H1 (cell line): ENCODE measurements at regions not wholly inside any gene's neighbourhood (a gene's known extent, or its start where the extent isn't known, plus 50 kb on each side); places are given as distances from the start of the nearest gene placed in this dataset.
A peak's percentile ranks its signal among the peaks of the same experiment; 100 is the strongest.

Experiments
- CTCF ChIA-PET: fragments of 300-600 bp; sonication (Branson Sonifier 250); formaldehyde crosslinking; loops from one replicate; lab custom pipeline; 2021; ENCODE audit not compliant: partially characterized antibody; lab: Charles Lee
- POLR2A ChIA-PET: fragments of 300-600 bp; sonication (Branson Sonifier 250); formaldehyde crosslinking; loops from one replicate; lab custom pipeline; 2021; ENCODE audit warnings: inconsistent platforms; ENCODE audit not compliant: partially characterized antibody; lab: Charles Lee
- DNase-seq, 2 experiments: peaks; one replicate each; pipeline versions ENCODE4 v3.0.0 to v3.0.0-alpha.2; 2010 to 2022; ENCODE audit warnings: low spot score in 2 of 2, low read depth in 1 of 2, mixed read lengths in 1 of 2
- FAIRE-seq: peaks from 2 replicates; lab custom pipeline; 2011; peaks lifted over from hg19 to GRCh38; lab: Jason Lieb, UNC
- H2AFZ ChIP-seq: 2 replicates; pipeline ENCODE4 v1.8.1; 2012; ENCODE audit warnings: low read length, inconsistent platforms
- H2AK5ac ChIP-seq: 2 replicates; pipeline ENCODE4 v1.6.1; 2013; ENCODE audit warnings: low read depth, low read length
- H2BK120ac ChIP-seq: replicated peaks from 2 replicates; pipeline ENCODE3; 2013; ENCODE audit warnings: low read depth, low read length, inconsistent platforms
- H2BK12ac ChIP-seq: 2 replicates; pipeline ENCODE4 v1.6.1; 2013; ENCODE audit warnings: low read depth, low read length
- H2BK15ac ChIP-seq: 2 replicates; pipeline ENCODE4 v1.6.1; 2013; ENCODE audit warnings: low read length
- H2BK20ac ChIP-seq: 2 replicates; pipeline ENCODE4 v1.6.1; 2013; ENCODE audit warnings: low read length
- H2BK5ac ChIP-seq: 2 replicates; pipeline ENCODE4 v1.6.1; 2013; ENCODE audit warnings: low read depth, low read length
- H3K14ac ChIP-seq: 2 replicates; pipeline ENCODE4 v1.6.1; 2013; ENCODE audit warnings: inconsistent platforms; ENCODE audit not compliant: insufficient read length
- H3K18ac ChIP-seq: 2 replicates; pipeline ENCODE4 v1.6.1; 2013; ENCODE audit warnings: low read length; ENCODE audit errors: extremely low read depth
- H3K23ac ChIP-seq: 2 replicates; pipeline ENCODE4 v1.6.1; 2013; ENCODE audit warnings: inconsistent platforms; ENCODE audit not compliant: insufficient read length
- H3K23me2 ChIP-seq: 2 replicates; pipeline ENCODE4 v1.6.1; 2013; ENCODE audit warnings: low read depth, low read length
- H3K27ac ChIP-seq: 2 replicates; pipeline ENCODE4 v1.6.1; 2011; ENCODE audit warnings: low read depth, low read length, inconsistent platforms
- H3K27me3 ChIP-seq, 4 experiments: replicated peaks in 1 of 4; 1 replicate in 1 of 4; 2 replicates in 3 of 4; pipeline versions ENCODE4 v1.6.1 to v1.8.1; 2011 to 2013; ENCODE audit warnings: low read length in 3 of 4, mild to moderate bottlenecking in 3 of 4, inconsistent platforms in 2 of 4, mixed read lengths in 2 of 4, moderate library complexity in 1 of 4; ENCODE audit not compliant: control insufficient read depth in 3 of 4, insufficient read depth in 3 of 4; ENCODE audit errors: extremely low read depth in 1 of 4
- H3K36me3 ChIP-seq, 4 experiments: 2 replicates each; pipeline versions ENCODE4 v1.6.1 to v1.8.1; 2011 to 2013; ENCODE audit warnings: mild to moderate bottlenecking in 4 of 4, low read length in 3 of 4, moderate library complexity in 2 of 4, control low read depth in 1 of 4, inconsistent platforms in 1 of 4; ENCODE audit not compliant: insufficient read depth in 4 of 4, control insufficient read depth in 2 of 4
- H3K4ac ChIP-seq: replicated peaks from 2 replicates; pipeline ENCODE3; 2013; ENCODE audit warnings: low read length, low read depth, mixed read lengths, inconsistent platforms; ENCODE audit not compliant: insufficient read length
- H3K4me1 ChIP-seq, 4 experiments: replicated peaks in 1 of 4; 1 replicate in 1 of 4; 2 replicates in 3 of 4; pipeline versions ENCODE4 v1.6.1 to v1.8.1; 2011 to 2013; ENCODE audit warnings: low read length in 3 of 4, inconsistent platforms in 2 of 4, mixed read lengths in 1 of 4; ENCODE audit not compliant: insufficient read depth in 4 of 4, control insufficient read depth in 3 of 4
- H3K4me2 ChIP-seq, 2 experiments: 2 replicates each; pipeline versions ENCODE4 v1.6.1 to v1.8.1; 2011 to 2013; ENCODE audit warnings: low read depth in 2 of 2, low read length in 2 of 2, control low read depth in 1 of 2, inconsistent platforms in 1 of 2, mild to moderate bottlenecking in 1 of 2; ENCODE audit not compliant: insufficient read depth in 1 of 2
- H3K4me3 ChIP-seq, 4 experiments: fragments of 200-600, 300-600 bp in 1 of 4; sonication (generic), shearing (Covaris generic), sonication (Bioruptor Twin) in 1 of 4; 2 replicates each; pipeline versions ENCODE4 v1.5.1 to v1.8.1; 2011 to 2016; ENCODE audit warnings: low read length in 4 of 4, low read depth in 3 of 4, control low read depth in 2 of 4, inconsistent platforms in 2 of 4, mild to moderate bottlenecking in 2 of 4, mixed read lengths in 1 of 4, moderate library complexity in 1 of 4; ENCODE audit not compliant: insufficient read depth in 2 of 4; ENCODE audit errors: extremely low read depth in 1 of 4
- H3K56ac ChIP-seq: replicated peaks from 2 replicates; pipeline ENCODE3; 2013; ENCODE audit warnings: low read depth, mild to moderate bottlenecking, mixed read lengths, low read length, inconsistent platforms; ENCODE audit not compliant: insufficient read length
- H3K79me1 ChIP-seq: 2 replicates; pipeline ENCODE4 v1.6.1; 2013; ENCODE audit warnings: low read depth, low read length, control low read depth
- H3K79me2 ChIP-seq, 2 experiments: 2 replicates each; pipeline versions ENCODE4 v1.6.1 to v1.8.1; 2012 to 2013; ENCODE audit warnings: low read length in 2 of 2, mild to moderate bottlenecking in 2 of 2, inconsistent platforms in 1 of 2; ENCODE audit not compliant: insufficient read depth in 2 of 2, control insufficient read depth in 1 of 2
- H3K9ac ChIP-seq, 4 experiments: replicated peaks in 1 of 4; 1 replicate in 1 of 4; 2 replicates in 3 of 4; pipeline versions ENCODE4 v1.6.1 to v1.8.1; 2011 to 2013; ENCODE audit warnings: low read depth in 3 of 4, low read length in 3 of 4, control low read depth in 2 of 4, mild to moderate bottlenecking in 2 of 4, moderate library complexity in 2 of 4, inconsistent platforms in 1 of 4; ENCODE audit errors: extremely low read depth in 1 of 4
- H3K9me3 ChIP-seq, 2 experiments: 2 replicates each; pipeline versions ENCODE4 v1.6.1 to v1.8.1; 2012 to 2013; ENCODE audit warnings: mild to moderate bottlenecking in 2 of 2, moderate library complexity in 2 of 2, control low read depth in 1 of 2, inconsistent platforms in 1 of 2, low read depth in 1 of 2, low read length in 1 of 2, mixed read lengths in 1 of 2; ENCODE audit not compliant: insufficient read depth in 2 of 2
- H4K20me1 ChIP-seq, 2 experiments: replicated peaks in 1 of 2; 2 replicates each; pipeline versions ENCODE3 to v1.8.1; 2011 to 2013; ENCODE audit warnings: inconsistent platforms in 2 of 2, low read length in 2 of 2, mild to moderate bottlenecking in 1 of 2; ENCODE audit not compliant: insufficient read depth in 2 of 2, control insufficient read depth in 1 of 2
- H4K5ac ChIP-seq: 2 replicates; pipeline ENCODE4 v1.6.1; 2013; ENCODE audit warnings: low read length, low read depth, mixed read lengths, inconsistent platforms; ENCODE audit not compliant: insufficient read length
- H4K8ac ChIP-seq: 2 replicates; pipeline ENCODE4 v1.8.0; 2013; ENCODE audit warnings: mild to moderate bottlenecking, moderate library complexity, low read length, inconsistent platforms; ENCODE audit not compliant: insufficient read depth; ENCODE audit errors: extremely low read depth
- H4K91ac ChIP-seq: replicated peaks from 2 replicates; pipeline ENCODE3; 2013; ENCODE audit warnings: low read length, mixed read lengths, inconsistent platforms; ENCODE audit not compliant: insufficient read length
- CEBPB ChIP-seq: IDR thresholded peaks from 2 replicates; pipeline ENCODE4 v1.6.1; 2012; ENCODE audit warnings: low read depth, low read length
- RAD21 ChIP-seq, 2 experiments: IDR thresholded peaks in 1 of 2; conservative IDR thresholded peaks in 1 of 2; 2 replicates each; pipeline ENCODE4 v1.6.1; 2011; ENCODE audit warnings: low read depth in 2 of 2, low read length in 2 of 2, improper control_type of control experiment in 1 of 2, inconsistent platforms in 1 of 2, mild to moderate bottlenecking in 1 of 2, moderate library complexity in 1 of 2
- WGBS, 2 experiments: shearing (Covaris generic) in 1 of 2; methylation state at CpG; one replicate each; pipeline versions ENCODE4 v1.1.6 to v1.1.7; 2013 to 2015; ENCODE audit warnings: low lambda C conversion rate in 2 of 2, mixed read lengths in 2 of 2, inconsistent platforms in 1 of 2, low coverage in 1 of 2, missing lambda C conversion rate in 1 of 2; ENCODE audit not compliant: insufficient replicate concordance in 2 of 2, insufficient coverage in 1 of 2, insufficient read length in 1 of 2; ENCODE audit errors: extremely low coverage in 1 of 2, missing lambda C conversion rate in 1 of 2; 5-methylcytosine and 5-hydroxymethylcytosine counted together
- TF ChIP-seq, protein P1 (sequence below), 3 experiments: IDR thresholded peaks; 1 replicate in 2 of 3; 2 replicates in 1 of 3; pipeline versions ENCODE4 v1.5.1 to v1.6.1; 2011; ENCODE audit warnings: low read length in 3 of 3, mild to moderate bottlenecking in 3 of 3, inconsistent platforms in 2 of 3, low read depth in 1 of 3, moderate library complexity in 1 of 3; ENCODE audit not compliant: insufficient read depth in 1 of 3; ENCODE audit errors: control extremely low read depth in 1 of 3

- H3K9me3 ChIP-seq: no peaks in the 10 kb centered on the region
- H3K27me3 ChIP-seq: no peaks in the 10 kb centered on the region
- H4K91ac ChIP-seq: no peak overlapping the region
- 91% methylated on average over 3 of the region's 3 CpGs; no CpG with 5 or more reads in 1 of the 2 experiments for WGBS, 2 experiments
- H2BK20ac ChIP-seq: no peak overlapping the region
- H2BK120ac ChIP-seq: no peak overlapping the region
- H3K18ac ChIP-seq: no peak overlapping the region
- H2BK5ac ChIP-seq: no peak overlapping the region
- no peak overlapping the region for H2AK5ac ChIP-seq
- no peaks in the 10 kb centered on the region for H3K4me1 ChIP-seq
- H3K4me3 ChIP-seq: no peak overlapping the region
- FAIRE-seq (no peak), DNase-seq (no peak)
- H3K79me1 ChIP-seq: no peaks in the 10 kb centered on the region
- TF ChIP-seq, protein P1, sequence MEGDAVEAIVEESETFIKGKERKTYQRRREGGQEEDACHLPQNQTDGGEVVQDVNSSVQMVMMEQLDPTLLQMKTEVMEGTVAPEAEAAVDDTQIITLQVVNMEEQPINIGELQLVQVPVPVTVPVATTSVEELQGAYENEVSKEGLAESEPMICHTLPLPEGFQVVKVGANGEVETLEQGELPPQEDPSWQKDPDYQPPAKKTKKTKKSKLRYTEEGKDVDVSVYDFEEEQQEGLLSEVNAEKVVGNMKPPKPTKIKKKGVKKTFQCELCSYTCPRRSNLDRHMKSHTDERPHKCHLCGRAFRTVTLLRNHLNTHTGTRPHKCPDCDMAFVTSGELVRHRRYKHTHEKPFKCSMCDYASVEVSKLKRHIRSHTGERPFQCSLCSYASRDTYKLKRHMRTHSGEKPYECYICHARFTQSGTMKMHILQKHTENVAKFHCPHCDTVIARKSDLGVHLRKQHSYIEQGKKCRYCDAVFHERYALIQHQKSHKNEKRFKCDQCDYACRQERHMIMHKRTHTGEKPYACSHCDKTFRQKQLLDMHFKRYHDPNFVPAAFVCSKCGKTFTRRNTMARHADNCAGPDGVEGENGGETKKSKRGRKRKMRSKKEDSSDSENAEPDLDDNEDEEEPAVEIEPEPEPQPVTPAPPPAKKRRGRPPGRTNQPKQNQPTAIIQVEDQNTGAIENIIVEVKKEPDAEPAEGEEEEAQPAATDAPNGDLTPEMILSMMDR (IDR thresholded peaks at IDR 0.05; ENCODE audit: control extremely low read depth in 1 of 3, insufficient read depth in 1 of 3, low read depth in 1 of 3, low read length in 3 of 3): peak; percentile 35 to 64 (median 39)
- TF ChIP-seq RAD21 (IDR thresholded peaks at IDR 0.05 in 1 of 2, conservative IDR thresholded peaks at IDR 0.05 in 1 of 2; ENCODE audit: low read depth in 2 of 2, low read length in 2 of 2) (peak; percentile 18 to 29; a peak in 3 of 4 replicates), CEBPB (no peak)
- no peak overlapping the region for H3K9ac ChIP-seq
- H3K4me2 ChIP-seq: no peak overlapping the region
- no peak overlapping the region for H2BK15ac ChIP-seq
- POLR2A ChIA-PET: no interaction called here
- H3K4ac ChIP-seq: no peak overlapping the region
- H2AFZ ChIP-seq: no peak overlapping the region
- no peak overlapping the region for H2BK12ac ChIP-seq
- CTCF ChIA-PET: interaction anchor here (0.6 to 3.1 kb wide), 10 partner anchors 11 to 222 kb away, joined by 3 to 9 read pairs (median 4); no protein-coding TSS in a partner anchor
- no peaks in the 10 kb centered on the region for H3K79me2 ChIP-seq
- H3K23ac ChIP-seq: no peak overlapping the region
- no peak overlapping the region for H3K56ac ChIP-seq
- no peak overlapping the region for H3K27ac ChIP-seq
- no peak overlapping the region for H3K14ac ChIP-seq
- H4K20me1 ChIP-seq: no peaks in the 10 kb centered on the region
- no peak overlapping the region for H4K8ac ChIP-seq
- no peaks in the 10 kb centered on the region for H3K23me2 ChIP-seq
- no peaks in the 10 kb centered on the region for H3K36me3 ChIP-seq
- H4K5ac ChIP-seq: no peak overlapping the region
Observed at GRCh38 chr6:815348-815738, 122.4 kb upstream of the EXOC2 start.
